ENCODE measurements at regions not wholly inside any gene's neighbourhood (a gene's known extent, or its start where the extent isn't known, plus 50 kb on each side); places are given as distances from the start of the nearest gene placed in this dataset.

- Histone ChIP-seq H3K27me3 (ENCODE audit: insufficient read depth in 3 of 3, low read length in 2 of 3) (peaks cover 0 to 3% (median 0%) of the 10 kb centered on the region in 3 donors), H3K27ac (no peak overlapping the region), H3K36me3 (ENCODE audit: insufficient read depth in 1 of 2, low read depth in 1 of 2) (no peaks in the 10 kb centered on the region), H3K9me3 (no peaks in the 10 kb centered on the region), H3K4me3 (no peak overlapping the region), H3K4me1 (no peaks in the 10 kb centered on the region)
- no peak for DNase-seq
- ATAC-seq, result no peak
- WGBS, 3 donors, result 78 to 80% (median 80%) methylated on average over 10 of the region's 10 CpGs
- no peak for TF ChIP-seq CTCF (IDR thresholded peaks at IDR 0.05)
- intact Hi-C loops (cut with DNase I), result loop anchor here in 1 of 2 donors (10.0 kb wide), 1 partner anchor 62 kb away; no protein-coding TSS in a partner anchor
These were observed 263.0 kb upstream of the CADM1 start for GRCh38 chr11:115767047-115767802.

- no peaks in the 10 kb centered on the region for H3K4me1 ChIP-seq
- H3K27me3 ChIP-seq (ENCODE audit: insufficient read depth in 3 of 3, low read length in 2 of 3), result peaks cover 0 to 3% (median 0%) of the 10 kb centered on the region in 3 donors
- no peak overlapping the region for H3K4me3 ChIP-seq
- 84 to 91% (median 85%) methylated on average over 4 of the region's 4 CpGs for WGBS, 3 donors
- H3K9me3 ChIP-seq, result no peaks in the 10 kb centered on the region
- TF ChIP-seq CTCF (IDR thresholded peaks at IDR 0.05), result no peak
- DNase-seq, result no peak
- no peak for ATAC-seq
- no peak overlapping the region for H3K27ac ChIP-seq
- intact Hi-C loops (cut with DNase I), result loop anchor here in 1 of 2 donors (10.0 kb wide), 1 partner anchor 62 kb away; no protein-coding TSS in a partner anchor
- H3K36me3 ChIP-seq (ENCODE audit: insufficient read depth in 1 of 2, low read depth in 1 of 2), result no peaks in the 10 kb centered on the region
These were observed 262.3 kb upstream of the CADM1 start for GRCh38 chr11:115766561-115766960.

- Histone ChIP-seq H3K9me3 (no peaks in the 10 kb centered on the region), H3K4me3 (no peak overlapping the region), H3K27me3 (ENCODE audit: insufficient read depth in 3 of 3, low read length in 2 of 3) (peaks cover 0 to 3% (median 0%) of the 10 kb centered on the region in 3 donors), H3K4me1 (no peaks in the 10 kb centered on the region), H3K36me3 (ENCODE audit: insufficient read depth in 1 of 2, low read depth in 1 of 2) (no peaks in the 10 kb centered on the region), H3K27ac (no peak overlapping the region)
- ATAC-seq (peak; percentile 30 to 83 (median 76)), DNase-seq (no peak)
- intact Hi-C loops (cut with DNase I), result loop anchor here in 1 of 2 donors (10.0 kb wide), 1 partner anchor 61 kb away; no protein-coding TSS in a partner anchor
- WGBS, 3 donors, result 57 to 91% (median 71%) methylated on average over 6 of the region's 6 CpGs
- no peak for TF ChIP-seq CTCF (IDR thresholded peaks at IDR 0.05)
These were observed 261.6 kb upstream of the CADM1 start for GRCh38 chr11:115765803-115766239.

- Histone ChIP-seq H3K27me3 (ENCODE audit: insufficient read depth in 3 of 3, low read length in 2 of 3) (peaks cover 0 to 16% (median 4%) of the 10 kb centered on the region in 3 donors), H3K4me3 (no peak overlapping the region), H3K27ac (peak overlapping the region; percentile 41), H3K4me1 (peaks cover 3% of the 10 kb centered on the region), H3K36me3 (ENCODE audit: insufficient read depth in 1 of 2, low read depth in 1 of 2) (no peaks in the 10 kb centered on the region), H3K9me3 (no peaks in the 10 kb centered on the region)
- peak; percentile 30 to 55 (median 38) for ATAC-seq
- TF ChIP-seq CTCF (IDR thresholded peaks at IDR 0.05), result no peak
- intact Hi-C loops (cut with DNase I), result loop anchor here in 1 of 2 donors (10.0 kb wide), 1 partner anchor 59 kb away; no protein-coding TSS in a partner anchor
- WGBS, 3 donors, result 39 to 46% (median 44%) methylated on average over 7 of the region's 7 CpGs
- no peak for DNase-seq
These were observed 260.0 kb upstream of the CADM1 start for GRCh38 chr11:115764176-115764575.
